ENCODE measurements at regions not wholly inside any gene's neighbourhood (a gene's known extent, or its start where the extent isn't known, plus 50 kb on each side); places are given as distances from the start of the nearest gene placed in this dataset.

DNA sequence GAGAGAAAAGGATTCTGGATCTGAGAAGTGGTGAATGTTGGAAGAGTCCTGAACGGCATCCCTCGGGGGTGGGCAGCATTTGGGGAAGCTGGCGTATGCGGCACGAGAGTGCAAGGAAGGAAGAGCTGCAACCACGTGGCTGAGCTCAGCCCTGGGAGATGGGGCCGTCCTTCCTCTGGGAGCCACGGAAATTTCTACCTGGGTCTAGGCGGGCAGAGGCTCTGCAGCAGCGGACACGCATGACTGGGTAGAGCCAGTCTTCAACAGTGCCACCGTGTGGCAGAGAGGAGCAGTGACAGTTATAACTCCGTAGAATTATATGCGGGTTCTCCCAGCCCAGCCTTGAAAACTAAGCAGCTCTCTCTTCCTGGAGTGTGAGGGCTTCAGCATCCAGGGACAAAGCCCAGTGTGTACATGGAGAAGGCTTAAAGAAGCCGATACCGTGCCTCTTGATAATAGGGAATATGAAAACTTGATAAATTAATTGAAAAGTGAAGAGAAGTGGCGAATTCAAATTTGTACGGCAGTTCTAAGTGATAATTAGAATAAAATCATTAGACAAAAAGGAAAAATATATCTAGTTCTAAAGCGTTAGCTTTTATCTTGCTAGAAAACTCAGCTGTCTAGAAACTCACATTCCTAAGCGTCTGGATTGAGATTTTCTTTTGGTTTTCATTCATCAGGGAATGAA lies 82.9 kb upstream of the STXBP6 start:
- Histone ChIP-seq H3K27ac (ENCODE audit: low read depth in 2 of 2, low read length in 1 of 2) (no peak overlapping the region), H3K9me3 (ENCODE audit: control insufficient read depth in 2 of 2, insufficient read depth in 1 of 2, low read depth in 1 of 2, low read length in 1 of 2) (no peaks in the 10 kb centered on the region), H3K36me3 (ENCODE audit: control insufficient read depth in 2 of 2, insufficient read depth in 2 of 2, low read length in 1 of 2) (no peaks in the 10 kb centered on the region), H3K4me1 (ENCODE audit: control insufficient read depth in 2 of 2, insufficient read depth in 2 of 2, low read length in 1 of 2) (no peaks in the 10 kb centered on the region), H3K27me3 (ENCODE audit: control insufficient read depth in 1 of 2, insufficient read depth in 2 of 2, low read length in 2 of 2) (peaks cover 0 to 3% of the 10 kb centered on the region in 2 donors), H3K4me3 (ENCODE audit: low read depth in 1 of 2, low read length in 2 of 2) (no peak overlapping the region)
- 16 to 21% methylated on average over 20 of the region's 20 CpGs for WGBS, 2 donors

DNA sequence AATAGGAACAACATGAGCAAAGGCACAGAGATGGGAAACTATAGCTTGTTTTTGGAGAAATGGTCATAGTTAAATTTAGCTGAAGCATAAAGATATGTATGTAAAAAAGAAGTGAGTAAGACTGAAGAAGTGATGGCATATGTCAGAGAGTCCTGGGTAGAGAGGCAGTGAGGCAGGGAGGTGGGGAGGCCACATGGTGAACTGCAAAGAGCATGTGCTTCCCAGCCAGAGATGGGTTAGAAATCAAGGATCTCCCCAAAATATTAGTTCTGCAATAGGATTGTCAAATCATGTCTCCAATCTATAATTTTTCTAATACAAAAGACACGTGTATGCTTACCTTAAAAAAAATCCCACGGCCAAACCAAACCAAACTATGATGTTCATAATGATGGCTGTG lies 82.1 kb upstream of the STXBP6 start:
- 71 to 72% methylated on average over 2 of the region's 2 CpGs for WGBS, 2 donors
- Histone ChIP-seq H3K9me3 (ENCODE audit: control insufficient read depth in 2 of 2, insufficient read depth in 1 of 2, low read depth in 1 of 2, low read length in 1 of 2) (no peaks in the 10 kb centered on the region), H3K4me1 (ENCODE audit: control insufficient read depth in 2 of 2, insufficient read depth in 2 of 2, low read length in 1 of 2) (no peaks in the 10 kb centered on the region), H3K36me3 (ENCODE audit: control insufficient read depth in 2 of 2, insufficient read depth in 2 of 2, low read length in 1 of 2) (no peaks in the 10 kb centered on the region), H3K27me3 (ENCODE audit: control insufficient read depth in 1 of 2, insufficient read depth in 2 of 2, low read length in 2 of 2) (peaks cover 0 to 3% of the 10 kb centered on the region in 2 donors), H3K4me3 (ENCODE audit: low read depth in 1 of 2, low read length in 2 of 2) (no peak overlapping the region), H3K27ac (ENCODE audit: low read depth in 2 of 2, low read length in 1 of 2) (no peak overlapping the region)

DNA sequence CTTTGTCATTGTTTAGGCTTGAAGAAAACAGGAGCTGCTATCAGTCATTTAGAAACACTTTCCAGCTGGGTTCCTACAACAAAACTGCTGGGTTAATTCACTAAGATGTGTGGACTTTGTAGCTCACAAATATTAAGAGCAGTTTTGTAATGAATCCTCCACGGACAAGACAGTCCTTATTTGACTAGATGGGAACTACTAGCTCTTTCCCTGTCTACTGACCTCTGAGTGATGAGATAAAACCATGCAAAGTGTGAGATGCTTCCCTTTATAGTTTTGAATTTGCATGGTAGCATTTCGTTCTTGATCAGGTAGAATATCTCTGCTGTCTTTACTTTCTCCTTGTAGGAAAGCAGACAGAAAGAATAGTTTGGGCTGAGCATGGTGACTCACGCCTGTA lies 72.9 kb upstream of the STXBP6 start:
- Histone ChIP-seq H3K27me3 (ENCODE audit: control insufficient read depth in 1 of 2, insufficient read depth in 2 of 2, low read length in 2 of 2) (no peaks in the 10 kb centered on the region), H3K4me3 (ENCODE audit: low read depth in 1 of 2, low read length in 2 of 2) (no peak overlapping the region), H3K36me3 (ENCODE audit: control insufficient read depth in 2 of 2, insufficient read depth in 2 of 2, low read length in 1 of 2) (no peaks in the 10 kb centered on the region), H3K27ac (ENCODE audit: low read depth in 2 of 2, low read length in 1 of 2) (no peak overlapping the region), H3K4me1 (ENCODE audit: control insufficient read depth in 2 of 2, insufficient read depth in 2 of 2, low read length in 1 of 2) (no peaks in the 10 kb centered on the region), H3K9me3 (ENCODE audit: control insufficient read depth in 2 of 2, insufficient read depth in 1 of 2, low read depth in 1 of 2, low read length in 1 of 2) (no peaks in the 10 kb centered on the region)
- WGBS, 2 donors: 73 to 78% methylated on average over 3 of the region's 3 CpGs

DNA sequence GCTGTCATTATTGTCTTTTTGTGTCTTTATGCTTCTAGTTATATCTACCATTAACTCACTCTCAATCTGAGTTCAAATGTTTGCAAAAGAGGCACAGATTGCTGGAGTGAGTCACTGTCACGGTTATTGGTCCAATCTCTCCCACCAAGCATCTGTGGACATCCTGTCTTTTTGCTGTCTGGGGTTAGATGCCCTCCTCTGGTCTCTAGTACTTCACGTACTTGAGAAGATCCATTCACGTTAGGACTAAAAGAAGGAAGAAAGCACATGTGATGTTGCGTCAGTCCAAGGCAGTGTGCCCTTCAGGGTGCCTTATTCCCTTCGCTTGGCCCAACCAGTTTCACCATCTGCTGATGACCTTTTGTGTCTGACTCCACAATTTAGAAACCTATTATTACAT lies 72.3 kb upstream of the STXBP6 start:
- Histone ChIP-seq H3K9me3 (ENCODE audit: control insufficient read depth in 2 of 2, insufficient read depth in 1 of 2, low read depth in 1 of 2, low read length in 1 of 2) (no peaks in the 10 kb centered on the region), H3K4me1 (ENCODE audit: control insufficient read depth in 2 of 2, insufficient read depth in 2 of 2, low read length in 1 of 2) (no peaks in the 10 kb centered on the region), H3K36me3 (ENCODE audit: control insufficient read depth in 2 of 2, insufficient read depth in 2 of 2, low read length in 1 of 2) (no peaks in the 10 kb centered on the region), H3K27ac (ENCODE audit: low read depth in 2 of 2, low read length in 1 of 2) (no peak overlapping the region), H3K27me3 (ENCODE audit: control insufficient read depth in 1 of 2, insufficient read depth in 2 of 2, low read length in 2 of 2) (no peaks in the 10 kb centered on the region), H3K4me3 (ENCODE audit: low read depth in 1 of 2, low read length in 2 of 2) (no peak overlapping the region)
- 79 to 85% methylated on average over 5 of the region's 5 CpGs for WGBS, 2 donors

DNA sequence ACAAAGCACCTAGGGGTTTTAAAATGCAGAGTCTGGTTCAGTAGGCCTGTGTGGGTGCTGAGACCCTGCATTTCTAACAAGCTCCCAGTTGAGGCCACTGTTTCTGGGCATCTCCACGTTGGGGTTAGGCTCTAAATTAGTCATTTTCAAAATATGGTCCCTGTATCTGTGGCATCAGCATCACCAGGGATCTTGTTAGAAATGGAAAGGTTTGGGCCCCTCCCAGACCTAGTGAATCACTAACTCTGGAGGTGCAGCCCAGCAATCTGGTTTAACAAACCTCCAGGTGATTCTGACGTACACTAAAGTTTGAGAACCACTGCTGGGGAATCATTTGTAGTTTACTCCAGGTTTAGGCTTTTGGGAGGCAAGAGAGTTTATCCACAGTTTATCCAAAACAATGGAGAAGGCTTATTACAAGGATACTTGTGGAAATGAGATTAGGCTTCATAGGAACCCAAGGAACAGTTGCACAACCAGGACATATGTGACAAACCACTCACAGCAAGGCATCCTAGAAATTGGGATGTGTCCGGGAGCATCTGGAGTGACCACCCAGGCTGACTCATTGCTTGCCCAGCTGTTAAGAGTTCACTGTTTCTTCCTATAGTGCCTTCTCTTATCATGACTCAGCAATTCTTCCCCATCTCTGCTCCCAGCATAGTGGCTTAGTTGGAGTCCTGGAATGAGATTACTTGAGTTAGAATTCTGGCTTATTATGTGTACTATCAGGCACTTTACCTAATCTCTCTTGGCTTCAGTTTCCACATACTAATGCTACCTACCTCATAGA lies 71.6 kb upstream of the STXBP6 start:
- Histone ChIP-seq H3K36me3 (ENCODE audit: control insufficient read depth in 2 of 2, insufficient read depth in 2 of 2, low read length in 1 of 2) (no peaks in the 10 kb centered on the region), H3K27me3 (ENCODE audit: control insufficient read depth in 1 of 2, insufficient read depth in 2 of 2, low read length in 2 of 2) (no peaks in the 10 kb centered on the region), H3K27ac (ENCODE audit: low read depth in 2 of 2, low read length in 1 of 2) (no peak overlapping the region), H3K4me3 (ENCODE audit: low read depth in 1 of 2, low read length in 2 of 2) (no peak overlapping the region), H3K9me3 (ENCODE audit: control insufficient read depth in 2 of 2, insufficient read depth in 1 of 2, low read depth in 1 of 2, low read length in 1 of 2) (no peaks in the 10 kb centered on the region), H3K4me1 (ENCODE audit: control insufficient read depth in 2 of 2, insufficient read depth in 2 of 2, low read length in 1 of 2) (no peaks in the 10 kb centered on the region)
- 57 to 61% methylated on average over 3 of the region's 3 CpGs for WGBS, 2 donors

DNA sequence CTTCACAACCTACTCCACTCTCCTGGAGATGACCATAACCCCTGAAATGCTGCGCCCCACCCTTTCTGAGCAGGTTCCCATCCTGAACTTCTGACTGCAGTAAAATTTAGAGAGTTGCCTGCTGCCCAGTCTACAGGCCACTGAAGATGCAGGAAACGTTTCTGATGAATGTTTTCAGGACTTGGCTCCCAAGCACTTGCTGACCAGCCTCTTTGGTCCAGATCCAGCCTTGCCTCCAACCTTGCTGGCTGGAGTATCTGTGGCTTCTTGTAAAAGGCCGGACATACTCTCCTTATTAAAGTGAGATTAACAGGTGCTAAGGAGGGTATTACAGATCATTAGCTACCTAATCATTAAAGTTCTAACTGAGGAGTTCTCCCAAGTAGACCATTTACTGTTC lies 70.3 kb upstream of the STXBP6 start:
- Histone ChIP-seq H3K27ac (ENCODE audit: low read depth in 2 of 2, low read length in 1 of 2) (no peak overlapping the region), H3K4me1 (ENCODE audit: control insufficient read depth in 2 of 2, insufficient read depth in 2 of 2, low read length in 1 of 2) (no peaks in the 10 kb centered on the region), H3K9me3 (ENCODE audit: control insufficient read depth in 2 of 2, insufficient read depth in 1 of 2, low read depth in 1 of 2, low read length in 1 of 2) (no peaks in the 10 kb centered on the region), H3K27me3 (ENCODE audit: control insufficient read depth in 1 of 2, insufficient read depth in 2 of 2, low read length in 2 of 2) (no peaks in the 10 kb centered on the region), H3K4me3 (ENCODE audit: low read depth in 1 of 2, low read length in 2 of 2) (no peak overlapping the region), H3K36me3 (ENCODE audit: control insufficient read depth in 2 of 2, insufficient read depth in 2 of 2, low read length in 1 of 2) (no peaks in the 10 kb centered on the region)
- 66 to 69% methylated on average over 3 of the region's 3 CpGs for WGBS, 2 donors

DNA sequence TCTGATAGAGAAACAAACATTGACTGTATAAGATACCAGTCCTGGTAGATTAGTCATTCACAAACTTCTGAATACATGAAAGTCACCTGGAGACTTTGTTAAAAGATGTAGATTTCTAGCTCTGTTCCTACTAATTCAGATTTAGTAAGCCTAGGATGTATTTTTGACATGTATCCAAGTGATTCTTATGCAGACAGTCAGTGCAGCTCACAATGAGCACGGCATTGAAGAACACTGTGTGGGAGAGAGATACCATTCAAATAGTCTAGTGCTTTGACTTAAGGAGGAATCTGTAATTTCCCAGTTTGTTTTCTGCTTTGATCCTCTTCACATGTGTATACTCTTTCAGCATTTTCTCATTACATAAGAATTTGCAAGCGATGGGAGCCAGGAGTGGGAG lies 68.7 kb upstream of the STXBP6 start:
- Histone ChIP-seq H3K36me3 (ENCODE audit: control insufficient read depth in 2 of 2, insufficient read depth in 2 of 2, low read length in 1 of 2) (no peaks in the 10 kb centered on the region), H3K9me3 (ENCODE audit: control insufficient read depth in 2 of 2, insufficient read depth in 1 of 2, low read depth in 1 of 2, low read length in 1 of 2) (no peaks in the 10 kb centered on the region), H3K27ac (ENCODE audit: low read depth in 2 of 2, low read length in 1 of 2) (no peak overlapping the region), H3K4me3 (ENCODE audit: low read depth in 1 of 2, low read length in 2 of 2) (no peak overlapping the region), H3K4me1 (ENCODE audit: control insufficient read depth in 2 of 2, insufficient read depth in 2 of 2, low read length in 1 of 2) (no peaks in the 10 kb centered on the region), H3K27me3 (ENCODE audit: control insufficient read depth in 1 of 2, insufficient read depth in 2 of 2, low read length in 2 of 2) (no peaks in the 10 kb centered on the region)
- WGBS, 2 donors: 70 to 79% methylated on average over 2 of the region's 2 CpGs

DNA sequence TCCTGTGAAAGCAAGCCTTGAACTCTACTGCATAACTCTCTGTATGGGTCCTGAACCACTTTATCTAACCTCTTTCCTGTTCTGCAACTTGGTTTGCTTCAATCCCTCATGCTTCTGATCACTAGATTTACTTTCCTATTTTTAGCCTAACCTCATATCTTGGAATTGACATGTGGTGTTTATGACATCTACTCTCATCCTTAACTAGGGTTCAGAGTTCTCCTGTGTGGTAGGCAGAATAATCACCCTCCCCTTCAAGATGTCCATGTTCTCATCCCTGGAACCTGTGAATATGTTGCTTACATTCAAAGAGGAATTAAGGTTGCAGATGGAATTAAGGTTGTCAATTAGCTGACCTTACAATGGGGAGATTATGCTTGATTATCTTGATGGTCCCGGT lies 67.4 kb upstream of the STXBP6 start:
- Histone ChIP-seq H3K36me3 (ENCODE audit: control insufficient read depth in 2 of 2, insufficient read depth in 2 of 2, low read length in 1 of 2) (no peaks in the 10 kb centered on the region), H3K27me3 (ENCODE audit: control insufficient read depth in 1 of 2, insufficient read depth in 2 of 2, low read length in 2 of 2) (no peaks in the 10 kb centered on the region), H3K4me3 (ENCODE audit: low read depth in 1 of 2, low read length in 2 of 2) (no peak overlapping the region), H3K4me1 (ENCODE audit: control insufficient read depth in 2 of 2, insufficient read depth in 2 of 2, low read length in 1 of 2) (no peaks in the 10 kb centered on the region), H3K27ac (ENCODE audit: low read depth in 2 of 2, low read length in 1 of 2) (no peak overlapping the region), H3K9me3 (ENCODE audit: control insufficient read depth in 2 of 2, insufficient read depth in 1 of 2, low read depth in 1 of 2, low read length in 1 of 2) (no peaks in the 10 kb centered on the region)
- 94 to 97% methylated on average over 1 of the region's 1 CpG for WGBS, 2 donors

DNA sequence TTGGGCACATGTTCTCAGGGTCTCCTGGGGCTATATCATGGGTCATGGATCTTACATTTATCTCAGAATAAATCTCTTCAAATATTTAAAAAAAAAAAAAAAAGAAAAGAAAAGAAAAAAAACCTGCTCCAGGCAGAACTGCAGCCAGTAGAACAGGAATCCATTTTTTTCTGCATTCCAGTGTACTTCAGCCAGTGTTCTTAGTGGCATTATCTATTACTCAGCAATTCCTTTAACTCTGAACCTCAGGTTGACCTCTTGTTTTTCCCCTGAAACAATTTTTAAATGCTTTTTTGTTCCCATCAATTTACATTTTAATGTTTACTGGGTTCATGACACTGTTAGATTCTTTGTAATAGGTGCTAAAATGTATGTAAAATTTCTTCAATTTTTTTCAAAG lies 66.7 kb upstream of the STXBP6 start:
- H3K27ac ChIP-seq (ENCODE audit: low read depth in 2 of 2, low read length in 1 of 2): no peak overlapping the region
- H3K4me3 ChIP-seq (ENCODE audit: low read depth in 1 of 2, low read length in 2 of 2): no peak overlapping the region
- no peaks in the 10 kb centered on the region for H3K4me1 ChIP-seq (ENCODE audit: control insufficient read depth in 2 of 2, insufficient read depth in 2 of 2, low read length in 1 of 2)
- H3K27me3 ChIP-seq (ENCODE audit: control insufficient read depth in 1 of 2, insufficient read depth in 2 of 2, low read length in 2 of 2): no peaks in the 10 kb centered on the region
- no peaks in the 10 kb centered on the region for H3K9me3 ChIP-seq (ENCODE audit: control insufficient read depth in 2 of 2, insufficient read depth in 1 of 2, low read depth in 1 of 2, low read length in 1 of 2)
- H3K36me3 ChIP-seq (ENCODE audit: control insufficient read depth in 2 of 2, insufficient read depth in 2 of 2, low read length in 1 of 2): no peaks in the 10 kb centered on the region

DNA sequence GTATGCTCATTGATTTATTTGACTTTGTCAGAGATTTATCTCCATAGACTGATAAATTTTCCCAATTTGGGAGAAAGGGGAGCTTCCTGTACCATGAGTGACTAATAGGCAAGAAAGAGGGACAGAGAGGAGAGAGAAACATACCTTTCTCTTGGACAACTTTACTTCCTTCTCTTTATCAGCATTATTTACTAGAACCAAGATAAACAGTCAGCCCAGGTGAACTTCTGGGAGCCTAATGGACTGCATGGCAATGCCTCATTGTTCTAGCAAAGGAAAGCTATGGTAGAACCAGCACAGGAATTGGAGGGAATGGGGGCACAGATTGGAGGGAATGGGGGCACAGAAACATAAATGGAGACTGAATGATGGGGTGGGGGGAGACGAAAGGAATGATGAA lies 63.4 kb upstream of the STXBP6 start:
- no peak overlapping the region for H3K4me3 ChIP-seq (ENCODE audit: low read depth in 1 of 2, low read length in 2 of 2)
- no peaks in the 10 kb centered on the region for H3K9me3 ChIP-seq (ENCODE audit: control insufficient read depth in 2 of 2, insufficient read depth in 1 of 2, low read depth in 1 of 2, low read length in 1 of 2)
- WGBS, 2 donors: 79 to 83% methylated on average over 1 of the region's 1 CpG
- H3K36me3 ChIP-seq (ENCODE audit: control insufficient read depth in 2 of 2, insufficient read depth in 2 of 2, low read length in 1 of 2): no peaks in the 10 kb centered on the region
- no peak overlapping the region for H3K27ac ChIP-seq (ENCODE audit: low read depth in 2 of 2, low read length in 1 of 2)
- no peaks in the 10 kb centered on the region for H3K27me3 ChIP-seq (ENCODE audit: control insufficient read depth in 1 of 2, insufficient read depth in 2 of 2, low read length in 2 of 2)
- no peaks in the 10 kb centered on the region for H3K4me1 ChIP-seq (ENCODE audit: control insufficient read depth in 2 of 2, insufficient read depth in 2 of 2, low read length in 1 of 2)

Data from esophagus (tissue), 2 donors.